ENCODE measurements at regions not wholly inside any gene's neighbourhood (a gene's known extent, or its start where the extent isn't known, plus 50 kb on each side); places are given as distances from the start of the nearest gene placed in this dataset.

DNA sequence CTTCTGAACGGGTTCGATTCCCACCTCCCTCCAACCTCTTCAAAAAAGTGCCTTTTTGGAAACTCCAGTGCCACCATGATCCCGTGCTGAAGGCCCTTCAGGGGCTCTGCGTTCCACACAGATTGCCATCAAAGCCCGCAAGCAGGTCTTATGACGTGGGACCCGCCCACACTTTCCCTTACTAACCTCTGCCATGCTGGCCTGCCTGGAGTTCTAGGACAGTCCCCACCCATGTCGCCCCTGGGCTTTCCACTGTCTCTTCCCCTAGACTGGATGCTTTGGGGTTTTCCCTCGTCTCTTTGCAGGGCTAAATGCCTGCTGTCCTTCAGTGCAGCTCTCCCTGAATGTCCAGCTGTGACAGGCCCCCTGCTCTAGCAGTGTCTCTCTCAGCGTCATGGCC, 313.7 kb upstream of the ATP10A start:
- TF ChIP-seq, protein P1, sequence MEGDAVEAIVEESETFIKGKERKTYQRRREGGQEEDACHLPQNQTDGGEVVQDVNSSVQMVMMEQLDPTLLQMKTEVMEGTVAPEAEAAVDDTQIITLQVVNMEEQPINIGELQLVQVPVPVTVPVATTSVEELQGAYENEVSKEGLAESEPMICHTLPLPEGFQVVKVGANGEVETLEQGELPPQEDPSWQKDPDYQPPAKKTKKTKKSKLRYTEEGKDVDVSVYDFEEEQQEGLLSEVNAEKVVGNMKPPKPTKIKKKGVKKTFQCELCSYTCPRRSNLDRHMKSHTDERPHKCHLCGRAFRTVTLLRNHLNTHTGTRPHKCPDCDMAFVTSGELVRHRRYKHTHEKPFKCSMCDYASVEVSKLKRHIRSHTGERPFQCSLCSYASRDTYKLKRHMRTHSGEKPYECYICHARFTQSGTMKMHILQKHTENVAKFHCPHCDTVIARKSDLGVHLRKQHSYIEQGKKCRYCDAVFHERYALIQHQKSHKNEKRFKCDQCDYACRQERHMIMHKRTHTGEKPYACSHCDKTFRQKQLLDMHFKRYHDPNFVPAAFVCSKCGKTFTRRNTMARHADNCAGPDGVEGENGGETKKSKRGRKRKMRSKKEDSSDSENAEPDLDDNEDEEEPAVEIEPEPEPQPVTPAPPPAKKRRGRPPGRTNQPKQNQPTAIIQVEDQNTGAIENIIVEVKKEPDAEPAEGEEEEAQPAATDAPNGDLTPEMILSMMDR (IDR thresholded peaks at IDR 0.05; ENCODE audit: insufficient read depth, low read length): no peak
- TF ChIP-seq GABPA (IDR thresholded peaks at IDR 0.05; ENCODE audit: low read depth) (no peak), POLR2AphosphoS5 (IDR thresholded peaks at IDR 0.05; ENCODE audit: low read depth) (no peak)
- TF ChIP-seq, protein P2, sequence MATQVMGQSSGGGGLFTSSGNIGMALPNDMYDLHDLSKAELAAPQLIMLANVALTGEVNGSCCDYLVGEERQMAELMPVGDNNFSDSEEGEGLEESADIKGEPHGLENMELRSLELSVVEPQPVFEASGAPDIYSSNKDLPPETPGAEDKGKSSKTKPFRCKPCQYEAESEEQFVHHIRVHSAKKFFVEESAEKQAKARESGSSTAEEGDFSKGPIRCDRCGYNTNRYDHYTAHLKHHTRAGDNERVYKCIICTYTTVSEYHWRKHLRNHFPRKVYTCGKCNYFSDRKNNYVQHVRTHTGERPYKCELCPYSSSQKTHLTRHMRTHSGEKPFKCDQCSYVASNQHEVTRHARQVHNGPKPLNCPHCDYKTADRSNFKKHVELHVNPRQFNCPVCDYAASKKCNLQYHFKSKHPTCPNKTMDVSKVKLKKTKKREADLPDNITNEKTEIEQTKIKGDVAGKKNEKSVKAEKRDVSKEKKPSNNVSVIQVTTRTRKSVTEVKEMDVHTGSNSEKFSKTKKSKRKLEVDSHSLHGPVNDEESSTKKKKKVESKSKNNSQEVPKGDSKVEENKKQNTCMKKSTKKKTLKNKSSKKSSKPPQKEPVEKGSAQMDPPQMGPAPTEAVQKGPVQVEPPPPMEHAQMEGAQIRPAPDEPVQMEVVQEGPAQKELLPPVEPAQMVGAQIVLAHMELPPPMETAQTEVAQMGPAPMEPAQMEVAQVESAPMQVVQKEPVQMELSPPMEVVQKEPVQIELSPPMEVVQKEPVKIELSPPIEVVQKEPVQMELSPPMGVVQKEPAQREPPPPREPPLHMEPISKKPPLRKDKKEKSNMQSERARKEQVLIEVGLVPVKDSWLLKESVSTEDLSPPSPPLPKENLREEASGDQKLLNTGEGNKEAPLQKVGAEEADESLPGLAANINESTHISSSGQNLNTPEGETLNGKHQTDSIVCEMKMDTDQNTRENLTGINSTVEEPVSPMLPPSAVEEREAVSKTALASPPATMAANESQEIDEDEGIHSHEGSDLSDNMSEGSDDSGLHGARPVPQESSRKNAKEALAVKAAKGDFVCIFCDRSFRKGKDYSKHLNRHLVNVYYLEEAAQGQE (IDR thresholded peaks at IDR 0.05; ENCODE audit: insufficient replicate concordance, low read depth): no peak

Data from HL-60 (cell line).